Amniotic stem cell (primary cell): ENCODE measurements at regions not wholly inside any gene's neighbourhood (a gene's known extent, or its start where the extent isn't known, plus 50 kb on each side); places are given as distances from the start of the nearest gene placed in this dataset.
"Not testable (repeated sequence)": the region's sequence is repeated elsewhere in the genome, so short reads cannot be mapped to it uniquely, and the experiment has no call there.

Experiments
- DNase-seq: peaks from one replicate; lab custom pipeline; 2025; lab: John Stamatoyannopoulos, UW

GRCh38 chrX:128616933-128617332 lies 564.7 kb upstream of the ACTRT1 start:
- DNase-seq = no peak

GRCh38 chrX:128606817-128607216 lies 554.6 kb upstream of the ACTRT1 start:
- not testable (repeated sequence) for DNase-seq

GRCh38 chrX:128606357-128606756 lies 554.2 kb upstream of the ACTRT1 start:
- not testable (repeated sequence) for DNase-seq

- DNase-seq = no peak
These were observed 549.5 kb upstream of the ACTRT1 start for GRCh38 chrX:128601706-128602105.

GRCh38 chrX:128599632-128600031 lies 547.4 kb upstream of the ACTRT1 start:
- no peak for DNase-seq

- DNase-seq = no peak
These were observed 529.8 kb upstream of the ACTRT1 start for GRCh38 chrX:128582036-128582435.

- DNase-seq = no peak
These were observed 529.4 kb upstream of the ACTRT1 start for GRCh38 chrX:128581615-128582014.

GRCh38 chrX:128543114-128543513 lies 490.9 kb upstream of the ACTRT1 start:
- no peak for DNase-seq

- no peak for DNase-seq
These were observed 466.3 kb upstream of the ACTRT1 start for GRCh38 chrX:128518508-128518907.

- no peak for DNase-seq
These were observed 465.5 kb upstream of the ACTRT1 start for GRCh38 chrX:128517691-128518090.

- DNase-seq = no peak
These were observed 452.3 kb upstream of the ACTRT1 start for GRCh38 chrX:128504496-128504895.

GRCh38 chrX:128464116-128464515 lies 411.9 kb upstream of the ACTRT1 start:
- DNase-seq = no peak

- DNase-seq = no peak
These were observed 408.6 kb upstream of the ACTRT1 start for GRCh38 chrX:128460835-128461234.

- DNase-seq = no peak
These were observed 406.7 kb upstream of the ACTRT1 start for GRCh38 chrX:128458888-128459287.

GRCh38 chrX:128457674-128458073 lies 405.5 kb upstream of the ACTRT1 start:
- no peak for DNase-seq

GRCh38 chrX:128439159-128439558 lies 387.0 kb upstream of the ACTRT1 start:
- no peak for DNase-seq

- no peak for DNase-seq
These were observed 385.9 kb upstream of the ACTRT1 start for GRCh38 chrX:128438082-128438481.

- DNase-seq = no peak
These were observed 384.3 kb upstream of the ACTRT1 start for GRCh38 chrX:128436397-128437103.

GRCh38 chrX:128425546-128425945 lies 373.3 kb upstream of the ACTRT1 start:
- no peak for DNase-seq

- DNase-seq = no peak
These were observed 356.6 kb upstream of the ACTRT1 start for GRCh38 chrX:128408842-128409241.

GRCh38 chrX:128396601-128397000 lies 344.4 kb upstream of the ACTRT1 start:
- no peak for DNase-seq

GRCh38 chrX:128383846-128384245 lies 331.6 kb upstream of the ACTRT1 start:
- not testable (repeated sequence) for DNase-seq

- DNase-seq = no peak
These were observed 313.3 kb upstream of the ACTRT1 start for GRCh38 chrX:128365492-128365891.

GRCh38 chrX:128335671-128336070 lies 283.5 kb upstream of the ACTRT1 start:
- no peak for DNase-seq
